VCaP (cell line): ENCODE measurements at regions not wholly inside any gene's neighbourhood (a gene's known extent, or its start where the extent isn't known, plus 50 kb on each side); places are given as distances from the start of the nearest gene placed in this dataset.

Experiments used
- H3K27ac ChIP-seq: fragments of 450-650 bp; 2 replicates; pipeline ENCODE4 v1.5.1; 2017
- CTCF ChIP-seq: fragments of 450-650 bp; conservative IDR thresholded peaks from 2 replicates; pipeline ENCODE4 v1.5.1; 2017; ENCODE audit warnings: mild to moderate bottlenecking, moderate library complexity

- no peak for TF ChIP-seq CTCF
Measured at GRCh38 chr4:19522966-19523365, 728.7 kb upstream of the SLIT2 start.

GRCh38 chr4:19520939-19521520, 730.7 kb upstream of the SLIT2 start:
- TF ChIP-seq CTCF, result no peak
- H3K27ac ChIP-seq, result no peak overlapping the region

More at GRCh38 chr4:19522966-19523365, 728.7 kb upstream of the SLIT2 start:
- no peak overlapping the region for H3K27ac ChIP-seq

GRCh38 chr4:19514276-19515070, 737.2 kb upstream of the SLIT2 start:
- no peak overlapping the region for H3K27ac ChIP-seq
- no peak for TF ChIP-seq CTCF

GRCh38 chr4:19512086-19512485, 739.6 kb upstream of the SLIT2 start:
- no peak overlapping the region for H3K27ac ChIP-seq
- TF ChIP-seq CTCF, result no peak

- no peak for TF ChIP-seq CTCF
- H3K27ac ChIP-seq, result no peak overlapping the region
Measured at GRCh38 chr4:19510993-19511392, 740.7 kb upstream of the SLIT2 start.

GRCh38 chr4:19508442-19508841, 743.3 kb upstream of the SLIT2 start:
- TF ChIP-seq CTCF, result no peak
- no peak overlapping the region for H3K27ac ChIP-seq

- no peak for TF ChIP-seq CTCF
- no peak overlapping the region for H3K27ac ChIP-seq
Measured at GRCh38 chr4:19497705-19498104, 754.0 kb upstream of the SLIT2 start.
